Loucy (cell line): ENCODE measurements at regions not wholly inside any gene's neighbourhood (a gene's known extent, or its start where the extent isn't known, plus 50 kb on each side); places are given as distances from the start of the nearest gene placed in this dataset.

ENCODE experiments used
- EZH2phosphoT487 ChIP-seq: fragments of 200-600 bp; IDR thresholded peaks from 2 replicates; pipeline ENCODE4 v1.6.1; 2018; ENCODE audit warnings: antibody characterized with exemption, mild to moderate bottlenecking, moderate library complexity, borderline replicate concordance
- TF ChIP-seq, protein P1 (sequence below): fragments of 200-600 bp; sonication (generic); conservative IDR thresholded peaks from 2 replicates; pipeline ENCODE4 v1.5.1; 2014; ENCODE audit warnings: mild to moderate bottlenecking, antibody characterized with exemption, low read length

- TF ChIP-seq, protein P1, sequence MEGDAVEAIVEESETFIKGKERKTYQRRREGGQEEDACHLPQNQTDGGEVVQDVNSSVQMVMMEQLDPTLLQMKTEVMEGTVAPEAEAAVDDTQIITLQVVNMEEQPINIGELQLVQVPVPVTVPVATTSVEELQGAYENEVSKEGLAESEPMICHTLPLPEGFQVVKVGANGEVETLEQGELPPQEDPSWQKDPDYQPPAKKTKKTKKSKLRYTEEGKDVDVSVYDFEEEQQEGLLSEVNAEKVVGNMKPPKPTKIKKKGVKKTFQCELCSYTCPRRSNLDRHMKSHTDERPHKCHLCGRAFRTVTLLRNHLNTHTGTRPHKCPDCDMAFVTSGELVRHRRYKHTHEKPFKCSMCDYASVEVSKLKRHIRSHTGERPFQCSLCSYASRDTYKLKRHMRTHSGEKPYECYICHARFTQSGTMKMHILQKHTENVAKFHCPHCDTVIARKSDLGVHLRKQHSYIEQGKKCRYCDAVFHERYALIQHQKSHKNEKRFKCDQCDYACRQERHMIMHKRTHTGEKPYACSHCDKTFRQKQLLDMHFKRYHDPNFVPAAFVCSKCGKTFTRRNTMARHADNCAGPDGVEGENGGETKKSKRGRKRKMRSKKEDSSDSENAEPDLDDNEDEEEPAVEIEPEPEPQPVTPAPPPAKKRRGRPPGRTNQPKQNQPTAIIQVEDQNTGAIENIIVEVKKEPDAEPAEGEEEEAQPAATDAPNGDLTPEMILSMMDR = no peak
- no peak for TF ChIP-seq EZH2phosphoT487
Measured at GRCh38 chr7:13801669-13802068, 187.8 kb downstream of the ETV1 start.
